Stimulated activated CD8-positive, alpha-beta memory T cell treated with anti-CD3 and anti-CD28 coated beads, Interleukin-4, amount 100 ng/mL, for 48 hours (primary cell): ENCODE measurements at regions not wholly inside any gene's neighbourhood (a gene's known extent, or its start where the extent isn't known, plus 50 kb on each side); places are given as distances from the start of the nearest gene placed in this dataset.

Experiments used
- DNase-seq: peaks from one replicate; pipeline ENCODE4 v3.0.0-alpha.2; 2020

- no peak for DNase-seq
Observed at GRCh38 chr14:52121441-52121840, 52.6 kb upstream of the NID2 start.

- no peak for DNase-seq
Observed at GRCh38 chr14:52119030-52119429, 50.2 kb upstream of the NID2 start.
